Mammary epithelial cell (primary cell): ENCODE measurements at regions not wholly inside any gene's neighbourhood (a gene's known extent, or its start where the extent isn't known, plus 50 kb on each side); places are given as distances from the start of the nearest gene placed in this dataset.

Source experiments
- CTCF ChIP-seq, 2 donors: IDR thresholded peaks in 1 of 2; conservative IDR thresholded peaks in 1 of 2; 2 replicates each; pipeline ENCODE4 v1.5.1; 2011 to 2012; ENCODE audit warnings: inconsistent platforms in 2 of 2, low read length in 2 of 2, mild to moderate bottlenecking in 2 of 2, control low read depth in 1 of 2, low read depth in 1 of 2; ENCODE audit not compliant: insufficient read depth in 1 of 2; ENCODE audit errors: extremely low read depth in 1 of 2
- EZH2 ChIP-seq: IDR thresholded peaks from 2 replicates; pipeline ENCODE4 v1.6.1; 2012; ENCODE audit warnings: low read length, inconsistent platforms, borderline replicate concordance

- TF ChIP-seq CTCF (conservative IDR thresholded peaks at IDR 0.05 in 1 of 2, IDR thresholded peaks at IDR 0.05 in 1 of 2; ENCODE audit: extremely low read depth in 1 of 2, insufficient read depth in 1 of 2, low read depth in 1 of 2, low read length in 2 of 2) (no peak), EZH2 (no peak)
Observed at GRCh38 chr12:87870493-87871460, 158.4 kb downstream of the C12orf50 start.
